GM19328 (cell line): ENCODE measurements at regions not wholly inside any gene's neighbourhood (a gene's known extent, or its start where the extent isn't known, plus 50 kb on each side); places are given as distances from the start of the nearest gene placed in this dataset.
"Not testable (repeated sequence)": the region's sequence is repeated elsewhere in the genome, so short reads cannot be mapped to it uniquely, and the experiment has no call there.

Experiments
- ATAC-seq: cut with Tn5 transposase; IDR thresholded peaks from one replicate; pipeline ENCODE4 v1.9.1; 2021; ENCODE audit warnings: mild to moderate bottlenecking, moderate library complexity; ENCODE audit not compliant: unreplicated experiment

- ATAC-seq: no peak
These were observed 241.0 kb upstream of the RBBP8 start for GRCh38 chr18:22691946-22692710.

- ATAC-seq: no peak
These were observed 238.2 kb upstream of the RBBP8 start for GRCh38 chr18:22694954-22695353.

GRCh38 chr18:22695674-22696073 lies 237.5 kb upstream of the RBBP8 start:
- no peak for ATAC-seq

- no peak for ATAC-seq
These were observed 235.6 kb upstream of the RBBP8 start for GRCh38 chr18:22697561-22697960.

- ATAC-seq: no peak
These were observed 234.4 kb upstream of the RBBP8 start for GRCh38 chr18:22698711-22699110.

GRCh38 chr18:22699629-22700028 lies 233.5 kb upstream of the RBBP8 start:
- no peak for ATAC-seq

GRCh38 chr18:22700920-22701319 lies 232.2 kb upstream of the RBBP8 start:
- no peak for ATAC-seq

- ATAC-seq: no peak
These were observed 231.8 kb upstream of the RBBP8 start for GRCh38 chr18:22701326-22701725.

GRCh38 chr18:22701795-22702194 lies 231.3 kb upstream of the RBBP8 start:
- ATAC-seq: no peak

- no peak for ATAC-seq
These were observed 230.3 kb upstream of the RBBP8 start for GRCh38 chr18:22702806-22703205.

- peak; percentile 60 for ATAC-seq
These were observed 229.1 kb upstream of the RBBP8 start for GRCh38 chr18:22703883-22704585.

- ATAC-seq: no peak
These were observed 228.6 kb upstream of the RBBP8 start for GRCh38 chr18:22704586-22704918.

GRCh38 chr18:22705328-22705727 lies 227.8 kb upstream of the RBBP8 start:
- ATAC-seq: no peak

- not testable (repeated sequence) for ATAC-seq
These were observed 227.1 kb upstream of the RBBP8 start for GRCh38 chr18:22706025-22706424.

GRCh38 chr18:22709288-22710060 lies 223.7 kb upstream of the RBBP8 start:
- ATAC-seq: no peak

- no peak for ATAC-seq
These were observed 222.4 kb upstream of the RBBP8 start for GRCh38 chr18:22710673-22711191.

GRCh38 chr18:22711192-22711685 lies 221.9 kb upstream of the RBBP8 start:
- no peak for ATAC-seq

GRCh38 chr18:22713511-22713910 lies 219.6 kb upstream of the RBBP8 start:
- no peak for ATAC-seq

- ATAC-seq: not testable (repeated sequence)
These were observed 215.6 kb upstream of the RBBP8 start for GRCh38 chr18:22717536-22717935.

GRCh38 chr18:22723221-22723620 lies 209.9 kb upstream of the RBBP8 start:
- ATAC-seq: no peak

GRCh38 chr18:22723773-22724172 lies 209.4 kb upstream of the RBBP8 start:
- ATAC-seq: no peak
